Right atrium auricular region (tissue), 2 donors: ENCODE measurements at regions not wholly inside any gene's neighbourhood (a gene's known extent, or its start where the extent isn't known, plus 50 kb on each side); places are given as distances from the start of the nearest gene placed in this dataset.
A peak's percentile ranks its signal among the peaks of the same experiment; 100 is the strongest.

Experiments used
- DNase-seq: peaks from one replicate; pipeline ENCODE4 v3.0.0-alpha.2; 2019; ENCODE audit warnings: low spot score
- H3K27ac ChIP-seq, 2 donors: fragments of 200-600 bp; sonication (generic); 1 replicate in 1 of 2; 2 replicates in 1 of 2; pipeline ENCODE4 v1.5.1; 2016 to 2019
- H3K27me3 ChIP-seq, 2 donors: fragments of 200-600 bp; sonication (generic); one replicate each; pipeline versions ENCODE4 v1.5.1 to v1.6.0; 2017 to 2019
- H3K36me3 ChIP-seq: fragments of 200-600 bp; sonication (generic); one replicate; pipeline ENCODE4 v1.5.1; 2016
- H3K4me1 ChIP-seq, 2 donors: fragments of 200-600 bp; sonication (generic); one replicate each; pipeline versions ENCODE4 v1.5.1 to v1.6.0; 2017 to 2019
- H3K4me3 ChIP-seq, 2 donors: fragments of 200-600 bp; sonication (generic); 1 replicate in 1 of 2; 2 replicates in 1 of 2; pipeline ENCODE4 v1.5.1; 2017 to 2019; ENCODE audit warnings: mild to moderate bottlenecking in 1 of 2, moderate library complexity in 1 of 2
- H3K9me3 ChIP-seq, 2 donors: fragments of 200-600 bp; sonication (generic); one replicate each; pipeline ENCODE4 v1.5.1; 2019
- CTCF ChIP-seq, 2 donors: fragments of 200-600 bp; sonication (generic); IDR thresholded peaks; one replicate each; pipeline ENCODE4 v1.5.1; 2019; ENCODE audit warnings: antibody characterized with exemption in 2 of 2

- H3K9me3 ChIP-seq, result no peaks in the 10 kb centered on the region
- no peaks in the 10 kb centered on the region for H3K27me3 ChIP-seq
- H3K4me3 ChIP-seq, result no peak overlapping the region
- DNase-seq, result no peak
- H3K36me3 ChIP-seq, result no peaks in the 10 kb centered on the region
- no peak for TF ChIP-seq CTCF (IDR thresholded peaks at IDR 0.05)
- H3K4me1 ChIP-seq, result no peaks in the 10 kb centered on the region
- no peak overlapping the region for H3K27ac ChIP-seq
Observed at GRCh38 chrX:83004012-83004411, 504.1 kb upstream of the POU3F4 start.

- Histone ChIP-seq H3K36me3 (no peaks in the 10 kb centered on the region), H3K27ac (no peak overlapping the region), H3K27me3 (no peaks in the 10 kb centered on the region), H3K4me1 (no peaks in the 10 kb centered on the region), H3K9me3 (no peaks in the 10 kb centered on the region), H3K4me3 (no peak overlapping the region)
- DNase-seq, result no peak
- TF ChIP-seq CTCF (IDR thresholded peaks at IDR 0.05), result peak in 1 of 2 donors; percentile 59
Observed at GRCh38 chrX:83008415-83008814, 499.7 kb upstream of the POU3F4 start.

GRCh38 chrX:83019258-83019657 is 488.8 kb upstream of the POU3F4 start:
- Histone ChIP-seq H3K4me1 (no peaks in the 10 kb centered on the region), H3K36me3 (no peaks in the 10 kb centered on the region)
- TF ChIP-seq CTCF (IDR thresholded peaks at IDR 0.05), result no peak

GRCh38 chrX:83022020-83022419 is 486.1 kb upstream of the POU3F4 start:
- Histone ChIP-seq H3K36me3 (no peaks in the 10 kb centered on the region), H3K27me3 (no peaks in the 10 kb centered on the region), H3K9me3 (peaks cover 0 to 27% of the 10 kb centered on the region in 2 donors), H3K27ac (no peak overlapping the region), H3K4me3 (no peak overlapping the region), H3K4me1 (no peaks in the 10 kb centered on the region)
- DNase-seq, result no peak
- no peak for TF ChIP-seq CTCF (IDR thresholded peaks at IDR 0.05)

More at GRCh38 chrX:83019258-83019657, 488.8 kb upstream of the POU3F4 start:
- Histone ChIP-seq H3K4me3 (no peak overlapping the region), H3K27ac (no peak overlapping the region), H3K9me3 (no peaks in the 10 kb centered on the region), H3K27me3 (no peaks in the 10 kb centered on the region)
- DNase-seq, result no peak
